HCT116 (cell line): ENCODE measurements at regions not wholly inside any gene's neighbourhood (a gene's known extent, or its start where the extent isn't known, plus 50 kb on each side); places are given as distances from the start of the nearest gene placed in this dataset.

Experiments
- ATAC-seq: fragments of 200-7000 bp; cut with Tn5 transposase; 2 replicates; pipeline ENCODE4 v1.9.1; 2020; ENCODE audit warnings: mild to moderate bottlenecking, moderate library complexity
- BruUV-seq: library from RNA; stranded (reverse); fragments of 400-500 nt; replicated peaks from 2 replicates; lab custom pipeline; 2021; lab: Mats Ljungman, UMichigan
- CTCF ChIA-PET: fragments of 300-600 bp; sonication (Branson Sonifier 250); formaldehyde crosslinking; loops from one replicate; lab custom pipeline; 2021; ENCODE audit warnings: antibody characterized with exemption; lab: Charles Lee
- POLR2A ChIA-PET: fragments of 300-600, 350-600 bp; sonication (Branson Sonifier 250); formaldehyde crosslinking; loops from one replicate; lab custom pipeline; 2021; ENCODE audit warnings: antibody characterized with exemption; lab: Charles Lee
- RAD21 ChIA-PET, 2 experiments: fragments of 300-600 bp; sonication (Branson Sonifier 250); formaldehyde crosslinking; loops; one replicate each; lab custom pipeline; 2023; ENCODE audit warnings: low total read pairs in 2 of 2; ENCODE audit not compliant: uncharacterized antibody in 2 of 2, unreplicated experiment in 2 of 2, low non-redundant PET in 1 of 2; lab: Charles Lee
- DNase-seq: peaks from one replicate; pipeline ENCODE4 v3.0.0-alpha.2; 2010; ENCODE audit warnings: low read depth, low spot score
- H2AFZ ChIP-seq: fragments of 200-600 bp; shearing (Covaris generic), sonication (generic); 2 replicates; pipeline ENCODE4 v1.6.1; 2017; ENCODE audit warnings: low read depth, mixed run types, mixed read lengths, antibody characterized with exemption, low read length; ENCODE audit not compliant: poor library complexity, severe bottlenecking
- H3K27ac ChIP-seq: 2 replicates; pipeline ENCODE4 v1.5.1; 2012; ENCODE audit warnings: low read depth, low read length
- H3K27me3 ChIP-seq: fragments of 200-600 bp; sonication (generic); 2 replicates; pipeline ENCODE4 v1.6.1; 2016; ENCODE audit warnings: mixed run types, low read length, mixed read lengths; ENCODE audit not compliant: insufficient read depth
- H3K36me3 ChIP-seq, 2 experiments: fragments of 200-500 bp in 1 of 2; fragments of 200-600 bp in 1 of 2; sonication (Bioruptor generic) in 1 of 2; sonication (generic) in 1 of 2; 2 replicates each; pipeline versions ENCODE4 v1.5.1 to v1.6.1; 2014 to 2016; ENCODE audit warnings: low read length in 2 of 2, inconsistent platforms in 1 of 2, mixed read lengths in 1 of 2, mixed run types in 1 of 2; ENCODE audit not compliant: insufficient read depth in 2 of 2, control insufficient read depth in 1 of 2
- H3K4me1 ChIP-seq, 2 experiments: fragments of 200-600 bp in 1 of 2; sonication (generic) in 1 of 2; 2 replicates each; pipeline versions ENCODE4 v1.5.1 to v1.6.1; 2012 to 2017; ENCODE audit warnings: low read length in 2 of 2, inconsistent platforms in 1 of 2, mild to moderate bottlenecking in 1 of 2, mixed read lengths in 1 of 2, mixed run types in 1 of 2, moderate library complexity in 1 of 2; ENCODE audit not compliant: insufficient read depth in 2 of 2, control insufficient read depth in 1 of 2
- H3K4me2 ChIP-seq: fragments of 200-600 bp; sonication (generic); 2 replicates; pipeline ENCODE4 v1.6.1; 2017; ENCODE audit warnings: mixed run types, low read length, mixed read lengths
- H3K4me3 ChIP-seq, 2 experiments: fragments of 200-600 bp in 1 of 2; sonication (generic) in 1 of 2; replicated peaks in 1 of 2; 2 replicates each; pipeline ENCODE4 v1.5.1; 2011 to 2016; ENCODE audit warnings: low read length in 2 of 2, control low read depth in 1 of 2, low read depth in 1 of 2, mild to moderate bottlenecking in 1 of 2, mixed read lengths in 1 of 2, mixed run types in 1 of 2
- H3K79me2 ChIP-seq: fragments of 200-600 bp; sonication (generic); 2 replicates; pipeline ENCODE4 v1.6.1; 2017; ENCODE audit warnings: mild to moderate bottlenecking, mixed run types, low read length, moderate library complexity, mixed read lengths; ENCODE audit not compliant: insufficient read depth
- H3K9ac ChIP-seq: fragments of 200-600 bp; sonication (generic); 2 replicates; pipeline ENCODE4 v1.6.1; 2016; ENCODE audit warnings: low read length, mixed read lengths
- H3K9me2 ChIP-seq: fragments of 200-600 bp; sonication (generic), shearing (Covaris generic); 2 replicates; pipeline ENCODE4 v1.6.1; 2017; ENCODE audit warnings: mixed run types, mild to moderate bottlenecking, moderate library complexity; ENCODE audit not compliant: insufficient read depth
- H3K9me3 ChIP-seq, 2 experiments: fragments of 200-500 bp in 1 of 2; fragments of 200-600 bp in 1 of 2; sonication (Bioruptor generic) in 1 of 2; sonication (generic) in 1 of 2; 2 replicates each; pipeline ENCODE4 v1.6.1; 2014 to 2017; ENCODE audit warnings: low read length in 2 of 2, mixed read lengths in 2 of 2, inconsistent platforms in 1 of 2, low read depth in 1 of 2, mild to moderate bottlenecking in 1 of 2, mixed run types in 1 of 2, moderate library complexity in 1 of 2; ENCODE audit not compliant: control insufficient read depth in 1 of 2, insufficient read depth in 1 of 2
- H4K20me1 ChIP-seq: fragments of 200-600 bp; sonication (generic), shearing (Covaris generic); 2 replicates; pipeline ENCODE4 v1.6.1; 2017; ENCODE audit warnings: mixed run types, mild to moderate bottlenecking, moderate library complexity; ENCODE audit not compliant: insufficient read depth
- ATF3 ChIP-seq: IDR thresholded peaks from 2 replicates; pipeline ENCODE4 v1.6.1; 2012
- CEBPB ChIP-seq: IDR thresholded peaks from 2 replicates; pipeline ENCODE4 v1.6.1; 2012; ENCODE audit warnings: low read depth
- EGR1 ChIP-seq: IDR thresholded peaks from 2 replicates; pipeline ENCODE4 v1.6.1; 2012; ENCODE audit warnings: low read depth
- ELF1 ChIP-seq: IDR thresholded peaks from 2 replicates; pipeline ENCODE4 v1.6.1; 2012; ENCODE audit warnings: low read depth, borderline replicate concordance
- EZH2 ChIP-seq: fragments of 200-600 bp; sonication (generic); IDR thresholded peaks from 2 replicates; pipeline ENCODE4 v1.6.1; 2017; ENCODE audit warnings: antibody characterized with exemption, mixed run types
- FOSL1 ChIP-seq: IDR thresholded peaks from 2 replicates; pipeline ENCODE4 v1.6.1; 2012; ENCODE audit warnings: low read depth
- POLR2A ChIP-seq: IDR thresholded peaks from 2 replicates; pipeline ENCODE4 v1.7.0; 2011; ENCODE audit warnings: borderline replicate concordance; ENCODE audit not compliant: insufficient read depth, insufficient read length; ENCODE audit errors: extremely low read depth
- POLR2AphosphoS5 ChIP-seq: IDR thresholded peaks from 2 replicates; pipeline ENCODE4 v1.6.1; 2011; ENCODE audit warnings: mild to moderate bottlenecking, low read depth, low read length, moderate library complexity
- REST ChIP-seq: IDR thresholded peaks from 2 replicates; pipeline ENCODE4 v1.6.1; 2012; ENCODE audit warnings: low read depth
- SP1 ChIP-seq: IDR thresholded peaks from 2 replicates; pipeline ENCODE4 v1.6.1; 2012; ENCODE audit warnings: low read depth
- TCF7L2 ChIP-seq: IDR thresholded peaks from 2 replicates; pipeline ENCODE4 v1.7.0; 2011; ENCODE audit warnings: borderline replicate concordance, inconsistent platforms; ENCODE audit not compliant: insufficient read depth, insufficient read length; ENCODE audit errors: extremely low read depth
- YY1 ChIP-seq: IDR thresholded peaks from 2 replicates; pipeline ENCODE4 v1.6.1; 2011; ENCODE audit warnings: low read length, low read depth, moderate library complexity, mild to moderate bottlenecking; ENCODE audit not compliant: insufficient replicate concordance; ENCODE audit errors: extremely low read depth
- ZFX ChIP-seq: fragments of 450-650 bp; IDR thresholded peaks from 2 replicates; pipeline ENCODE4 v1.6.1; 2017
- ZNF274 ChIP-seq: fragments of 200-500 bp; sonication (Bioruptor generic); IDR thresholded peaks from 2 replicates; pipeline ENCODE4 v1.6.1; 2014; ENCODE audit warnings: mild to moderate bottlenecking, low read depth, low read length, inconsistent platforms
- intact Hi-C: fragments of 100-400 bp; cut with micrococcal nuclease; formaldehyde crosslinking; loops from 2 replicates; pipeline ENCODE4 v1.10.0; 2022

GRCh38 chr1:209377995-209378394 lies 205.5 kb upstream of the CAMK1G start:
- no peaks in the 10 kb centered on the region for H3K9me3 ChIP-seq
- ATAC-seq (no peak), DNase-seq (no peak)
- ChIA-PET RAD21 (no interaction called here), POLR2A (no interaction called here), CTCF (no interaction called here)
- H3K4me3 ChIP-seq: no peak overlapping the region
- H3K4me2 ChIP-seq: no peak overlapping the region
- no peak overlapping the region for H3K9ac ChIP-seq
- H3K9me2 ChIP-seq: no peaks in the 10 kb centered on the region
- TF ChIP-seq FOSL1: no peak
- TF ChIP-seq ATF3: no peak
- TF ChIP-seq EGR1: no peak
- TF ChIP-seq REST: no peak
- TF ChIP-seq POLR2AphosphoS5: no peak
- no peak for TF ChIP-seq SP1
- no peak for TF ChIP-seq POLR2A
- TF ChIP-seq CEBPB: no peak
- TF ChIP-seq ZFX: no peak
- TF ChIP-seq ZNF274: no peak
- no peak for TF ChIP-seq YY1
- TF ChIP-seq TCF7L2: no peak
- no peak for TF ChIP-seq ELF1
- TF ChIP-seq EZH2: no peak
- H3K27me3 ChIP-seq: no peaks in the 10 kb centered on the region
- no peaks in the 10 kb centered on the region for H3K36me3 ChIP-seq
- intact Hi-C loops: loop anchor here (10.0 kb wide), 1 partner anchor 347 kb away; no protein-coding TSS in a partner anchor
- no peak overlapping the region for H2AFZ ChIP-seq
- peaks cover 0 to 8% of the 10 kb centered on the region in 2 experiments; a peak in 1 of 4 replicates for H3K4me1 ChIP-seq
- no peaks in the 10 kb centered on the region for H4K20me1 ChIP-seq
- BruUV-seq: no TSS peak
- no peaks in the 10 kb centered on the region for H3K79me2 ChIP-seq
- no peak overlapping the region for H3K27ac ChIP-seq
